Fibroblast of skin of scalp (primary cell): ENCODE measurements at regions not wholly inside any gene's neighbourhood (a gene's known extent, or its start where the extent isn't known, plus 50 kb on each side); places are given as distances from the start of the nearest gene placed in this dataset.
"Not testable (repeated sequence)": the region's sequence is repeated elsewhere in the genome, so short reads cannot be mapped to it uniquely, and the experiment has no call there.

ENCODE experiments used
- DNase-seq: peaks from one replicate; pipeline ENCODE4 v3.0.0-alpha.2; 2013

DNA sequence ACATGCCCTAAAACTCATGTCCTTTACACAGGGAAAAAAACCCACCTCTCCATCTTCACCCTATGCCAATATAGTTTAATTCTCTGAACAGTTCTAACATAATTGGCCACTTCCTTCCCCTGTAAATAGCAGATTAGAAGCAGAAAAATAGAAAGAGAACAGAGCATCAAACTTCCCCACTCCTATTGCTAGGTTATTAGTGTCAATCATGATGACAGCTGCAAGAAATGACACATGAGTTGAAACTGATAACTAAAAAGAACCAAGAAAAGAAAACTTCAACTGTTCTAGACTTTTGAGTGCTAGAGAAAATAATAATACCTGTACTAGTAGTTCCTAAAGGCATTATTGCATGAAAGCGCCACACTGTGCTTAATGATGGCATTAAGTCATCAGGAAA, 284.5 kb upstream of the TRPC5 start:
- no peak for DNase-seq

DNA sequence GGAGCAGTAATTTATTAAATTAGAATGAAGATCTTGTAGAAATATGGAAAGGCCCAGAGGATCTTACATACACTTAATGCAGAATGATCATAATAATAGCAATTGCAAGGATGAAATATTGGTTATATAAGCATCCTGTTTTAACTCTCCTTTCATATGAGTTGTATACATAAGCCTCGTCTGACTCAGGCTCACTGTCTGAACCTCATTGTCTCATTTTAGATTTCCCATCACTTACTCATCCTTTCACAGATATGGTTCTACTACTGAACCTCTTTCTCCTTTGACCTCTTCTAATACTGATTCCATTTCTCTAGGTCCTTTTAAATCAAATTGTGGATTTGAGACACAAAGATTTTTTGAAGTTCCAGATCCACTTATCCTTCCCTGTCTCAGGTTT, 277.3 kb upstream of the TRPC5 start:
- DNase-seq, result no peak

DNA sequence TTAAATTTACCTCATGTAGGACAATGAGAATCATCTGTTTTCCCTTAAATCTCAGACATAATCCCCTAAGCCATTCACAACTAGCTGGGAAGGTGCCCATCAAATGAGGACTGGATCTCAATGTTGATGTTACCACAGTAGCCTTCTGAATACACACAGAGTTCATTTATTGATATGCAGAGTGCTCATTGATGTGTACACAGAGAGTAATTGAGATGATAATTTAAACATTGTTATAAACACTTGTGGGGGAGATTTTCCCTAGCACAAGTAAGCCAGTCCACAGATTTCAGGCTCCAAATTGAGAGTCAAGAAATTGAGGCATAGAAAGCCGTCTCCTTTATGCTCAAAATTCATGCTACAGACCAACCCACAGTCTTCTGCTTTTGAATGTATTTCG, 273.4 kb upstream of the TRPC5 start:
- DNase-seq, result no peak

DNA sequence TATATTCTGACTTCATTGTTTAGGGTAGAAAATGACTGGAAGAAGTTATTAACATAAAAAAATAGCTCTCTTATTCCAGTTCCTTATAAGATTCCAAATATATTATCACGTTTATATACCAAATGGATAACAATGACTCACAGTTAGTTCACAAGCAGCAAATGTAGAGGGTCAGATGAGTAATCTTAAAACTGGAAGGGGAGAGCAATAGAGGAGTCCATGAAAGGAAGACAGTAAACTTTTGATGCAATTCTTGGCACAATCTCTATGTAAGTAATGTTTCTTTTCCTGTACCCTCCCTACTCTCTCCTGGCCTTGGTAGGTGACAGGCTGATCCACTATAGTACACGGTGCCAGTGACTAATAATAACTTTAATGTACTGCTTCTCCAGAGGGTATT, 259.0 kb upstream of the TRPC5 start:
- no peak for DNase-seq

DNA sequence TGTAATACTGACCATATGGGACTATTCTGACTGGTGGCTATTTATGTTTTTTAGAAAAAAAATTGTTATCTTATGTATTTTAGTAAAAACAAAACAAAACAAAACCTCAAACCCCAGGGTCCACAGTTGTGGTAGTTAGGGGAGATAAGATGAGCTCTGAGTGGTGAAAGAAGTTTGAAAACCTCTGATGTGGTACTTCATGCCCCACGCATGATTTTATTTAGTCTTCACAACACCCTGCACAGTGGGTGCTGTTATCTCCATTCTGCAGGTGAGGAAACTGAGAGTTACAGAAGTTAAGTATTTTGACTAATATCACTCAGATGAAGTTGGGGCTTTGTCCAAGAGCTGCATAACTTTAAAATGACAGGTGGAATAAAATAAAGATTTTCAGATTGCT, 230.6 kb upstream of the TRPC5 start:
- no peak for DNase-seq

DNA sequence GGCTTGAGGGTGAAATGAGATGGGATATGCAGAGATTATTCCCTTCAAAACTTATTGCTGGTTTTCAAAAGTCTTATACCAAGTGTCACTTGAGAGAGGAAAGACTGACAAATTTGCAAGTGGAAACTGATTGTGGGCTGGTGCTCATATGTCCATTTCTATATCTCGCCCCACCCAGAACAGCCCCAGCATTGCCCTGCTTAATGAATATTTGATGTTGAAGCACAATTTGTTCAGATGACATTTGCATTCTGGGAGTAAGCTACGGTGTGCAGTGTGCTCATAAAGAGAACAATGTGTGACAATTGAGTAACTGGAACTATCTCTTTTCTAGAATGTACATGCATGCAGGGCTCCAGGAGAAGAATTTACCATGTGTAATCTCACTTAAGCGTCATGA, 223.5 kb upstream of the TRPC5 start:
- no peak for DNase-seq

DNA sequence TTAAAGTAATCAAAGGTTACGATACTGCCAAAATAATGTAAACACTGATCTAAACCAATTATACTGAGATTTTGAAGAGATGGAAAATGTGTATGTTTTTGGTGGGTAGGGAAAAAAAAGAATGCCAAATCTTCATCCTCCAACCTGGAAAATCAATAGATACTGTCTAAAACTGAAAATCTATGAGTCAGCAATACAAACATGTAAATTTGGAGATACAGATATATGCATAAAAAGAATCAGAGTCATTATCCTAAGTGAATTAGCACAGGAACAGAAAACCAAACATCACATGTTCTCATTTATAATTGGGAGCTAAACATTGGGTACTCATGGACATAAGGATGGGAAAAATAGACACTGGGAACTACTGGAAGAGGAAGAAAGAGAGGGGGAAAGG, 197.4 kb upstream of the TRPC5 start:
- DNase-seq, result no peak

DNA sequence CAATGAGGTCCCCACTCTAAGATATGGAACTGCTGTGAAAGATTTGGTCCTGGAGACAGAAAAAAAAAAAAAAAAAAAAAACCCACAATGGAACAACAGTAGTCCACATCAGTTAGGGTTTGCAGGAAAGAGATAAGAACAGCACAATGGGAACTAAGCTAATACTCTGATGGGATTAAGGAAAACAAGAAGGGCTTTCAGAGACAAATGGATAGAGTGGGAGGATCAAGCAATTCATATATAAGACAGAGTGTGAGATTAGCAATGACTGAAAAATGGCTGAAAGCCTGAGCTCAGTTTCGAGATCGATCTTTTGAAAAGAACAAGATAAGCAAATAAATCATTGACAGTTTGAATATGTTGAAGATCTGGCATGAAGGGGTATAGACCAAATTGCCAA, 188.4 kb upstream of the TRPC5 start:
- DNase-seq, result no peak

DNA sequence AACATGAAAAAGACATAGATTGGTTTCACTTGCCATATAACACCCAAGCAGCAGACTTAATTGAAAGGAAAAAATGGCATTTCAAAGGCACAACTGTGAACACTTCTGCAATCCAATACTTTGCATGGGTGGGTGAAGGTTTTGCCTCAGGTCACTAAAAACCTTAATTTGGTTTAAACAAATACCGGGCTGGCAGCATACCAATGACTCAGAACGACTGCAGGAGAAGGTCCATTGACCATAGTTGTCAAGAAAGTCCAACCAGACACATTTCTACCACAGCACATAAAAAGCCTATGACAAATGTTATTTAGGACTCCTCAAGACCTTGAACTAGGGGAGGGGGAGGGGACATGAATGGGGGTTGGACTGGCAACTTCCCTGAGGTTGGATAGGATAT, 183.6 kb upstream of the TRPC5 start:
- no peak for DNase-seq

DNA sequence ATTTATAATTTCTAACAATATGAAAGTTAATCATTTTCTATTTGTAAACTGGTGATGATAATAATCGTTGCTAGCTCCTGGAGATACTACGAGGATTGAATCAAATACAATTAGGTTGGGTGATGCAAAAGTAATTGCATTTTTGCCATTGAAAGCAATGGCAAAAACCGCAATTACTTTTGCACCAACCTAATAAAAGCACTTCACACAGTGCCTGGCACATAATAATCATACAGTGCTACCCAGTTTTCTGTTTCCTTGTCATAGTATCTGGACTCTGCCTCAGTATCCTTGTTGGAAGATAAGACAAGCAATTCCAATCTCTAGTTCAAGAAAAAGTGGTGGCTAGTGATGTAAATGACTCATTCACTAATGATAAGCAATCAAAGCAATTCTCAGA, 176.8 kb upstream of the TRPC5 start:
- DNase-seq, result no peak

DNA sequence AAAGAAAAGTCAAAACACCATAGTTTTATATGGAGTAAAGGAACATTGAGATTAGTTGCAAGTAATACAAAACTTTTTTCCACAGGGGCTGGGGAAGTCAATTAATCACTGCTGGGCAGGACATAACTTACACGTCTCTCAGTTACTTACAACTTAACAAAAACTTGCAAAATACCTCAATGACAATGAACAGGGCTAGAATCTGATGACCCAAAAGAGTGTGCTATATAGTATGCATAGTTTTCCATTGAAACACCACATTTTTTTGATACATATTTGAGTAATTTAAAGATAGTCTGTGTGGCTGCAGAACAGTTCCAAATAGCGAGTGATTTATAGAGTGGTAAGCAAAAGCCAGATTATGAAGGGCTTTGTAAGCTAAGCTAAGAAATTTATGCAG, 172.3 kb upstream of the TRPC5 start:
- no peak for DNase-seq

DNA sequence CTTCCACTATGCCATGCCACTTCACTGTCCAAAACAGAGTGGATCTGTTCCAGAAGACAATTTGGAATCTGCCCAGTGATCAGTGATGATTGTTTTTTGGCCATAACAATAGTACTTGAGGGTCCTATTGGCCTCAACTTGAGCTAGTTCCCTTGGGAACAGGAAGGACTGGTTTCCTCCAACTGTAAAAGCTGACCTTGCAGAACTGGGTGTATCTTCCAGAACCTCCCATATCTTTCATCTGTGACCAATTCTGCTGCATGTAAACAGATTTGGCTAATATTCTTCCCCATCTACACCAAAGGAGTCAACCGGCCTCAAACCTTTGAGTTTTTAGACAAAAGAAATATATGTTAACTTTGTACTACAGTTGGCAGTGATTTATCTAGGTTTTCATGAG, 165.1 kb upstream of the TRPC5 start:
- DNase-seq, result no peak

DNA sequence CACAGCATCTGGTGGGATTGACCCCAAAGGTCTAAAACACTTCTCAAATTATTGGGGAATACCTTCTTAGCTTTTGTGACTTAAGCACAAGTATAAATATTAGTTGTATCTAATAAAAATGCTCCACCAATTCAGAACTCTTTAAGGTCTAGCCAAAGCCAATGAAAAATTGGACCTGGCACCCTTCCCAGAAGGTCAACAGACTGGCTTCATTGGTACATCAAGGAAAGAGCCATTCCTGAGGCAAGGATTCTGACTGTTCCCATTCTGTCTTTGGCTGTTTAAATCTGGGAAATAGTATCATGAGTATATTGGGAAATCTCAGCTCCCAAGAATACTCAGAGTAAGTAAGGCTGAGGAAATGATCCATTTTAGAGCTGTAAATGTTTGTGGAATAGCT, 153.0 kb upstream of the TRPC5 start:
- no peak for DNase-seq

DNA sequence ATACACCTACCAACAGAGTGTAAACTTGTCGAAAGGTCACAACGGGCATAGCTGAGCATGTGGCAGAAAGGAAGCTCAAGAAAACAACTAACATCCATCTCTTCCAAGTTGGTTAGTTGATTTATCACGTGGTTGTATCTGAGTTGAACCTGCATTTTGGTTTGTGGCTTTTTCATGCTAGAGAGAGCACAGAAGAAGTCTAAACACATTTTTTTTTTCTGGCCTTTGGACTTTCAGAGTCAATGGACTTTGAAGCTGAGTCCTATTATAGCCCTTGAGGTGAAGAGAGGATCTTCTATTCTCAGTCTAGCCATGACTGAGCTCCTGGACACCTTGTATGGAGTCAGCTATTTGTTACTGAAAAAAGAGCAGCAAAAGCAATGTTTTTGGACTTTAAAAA, 150.6 kb upstream of the TRPC5 start:
- no peak for DNase-seq

DNA sequence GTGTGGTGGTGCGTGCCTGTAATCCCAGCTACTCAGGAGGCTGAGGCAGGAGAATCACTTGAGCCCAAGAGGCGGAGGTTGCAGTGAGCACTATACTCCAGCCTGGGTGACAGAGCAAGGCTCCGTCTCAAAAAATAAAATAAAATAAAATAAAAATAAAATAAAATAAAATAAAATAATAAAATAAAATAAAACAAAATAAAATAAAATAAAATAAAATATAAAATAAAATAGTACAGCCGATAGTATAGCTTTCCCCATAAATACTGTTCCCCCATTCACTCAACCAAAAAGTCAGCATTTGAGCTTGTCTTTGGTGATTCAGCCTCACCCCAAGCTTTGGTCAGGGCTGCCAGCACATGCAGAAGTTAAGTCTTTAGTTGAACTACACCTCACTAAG, 144.2 kb upstream of the TRPC5 start:
- not testable (repeated sequence) for DNase-seq

DNA sequence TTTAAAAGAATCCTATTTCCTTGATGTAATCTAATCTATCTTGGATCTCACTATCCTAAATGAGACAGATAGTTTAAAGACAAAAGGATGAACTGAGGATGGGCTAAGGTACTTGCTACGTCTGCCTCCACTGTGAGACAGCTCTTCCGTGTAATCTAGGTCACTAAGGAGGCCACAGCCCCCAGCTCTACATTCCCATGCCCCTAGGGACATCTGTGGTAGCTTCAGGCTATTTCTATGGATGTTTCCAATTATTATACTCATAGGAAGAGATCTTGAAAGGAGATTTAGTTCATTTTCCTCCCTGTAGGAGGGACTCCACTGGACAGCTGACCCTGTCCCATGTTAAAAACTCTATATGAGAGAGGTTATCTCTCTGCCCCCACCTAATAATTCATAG, 140.8 kb upstream of the TRPC5 start:
- no peak for DNase-seq

DNA sequence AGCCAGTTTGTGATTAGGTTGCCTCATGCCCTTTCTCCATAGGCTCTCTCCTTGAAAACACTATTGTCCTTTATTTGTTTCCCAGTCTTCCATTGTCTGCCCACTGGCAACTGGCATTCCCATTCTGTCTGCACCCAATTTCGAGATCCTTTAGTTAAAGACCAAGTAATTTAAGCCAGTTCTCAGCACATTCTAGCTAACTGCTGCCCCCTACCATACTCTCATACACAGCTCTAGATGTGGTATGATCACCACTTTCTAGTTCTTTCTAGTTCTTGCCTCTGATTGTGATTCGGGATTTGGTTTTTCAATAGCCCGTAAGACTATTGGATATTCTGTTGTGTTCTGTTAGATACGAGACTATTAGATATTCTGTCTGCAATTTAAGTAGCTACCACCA, 135.8 kb upstream of the TRPC5 start:
- no peak for DNase-seq

DNA sequence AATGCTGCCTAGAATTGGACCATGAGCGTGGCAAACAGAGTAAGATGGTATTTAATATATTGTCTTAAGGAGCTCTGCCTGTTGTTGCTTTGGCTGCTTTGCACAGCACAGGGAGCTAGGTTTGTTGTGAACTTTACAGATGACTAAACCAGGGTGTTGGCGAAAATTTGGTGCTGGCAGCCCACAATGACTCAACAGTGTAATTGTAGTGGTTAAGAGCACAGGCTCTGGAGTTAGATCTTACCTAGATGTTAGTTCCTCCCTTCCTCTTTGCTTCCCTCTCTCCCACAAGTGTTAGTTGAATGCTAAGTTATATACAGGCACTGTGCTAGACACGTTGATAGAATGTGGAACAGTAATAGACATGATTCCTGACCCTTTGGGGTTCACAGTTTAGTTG, 128.9 kb upstream of the TRPC5 start:
- no peak for DNase-seq

DNA sequence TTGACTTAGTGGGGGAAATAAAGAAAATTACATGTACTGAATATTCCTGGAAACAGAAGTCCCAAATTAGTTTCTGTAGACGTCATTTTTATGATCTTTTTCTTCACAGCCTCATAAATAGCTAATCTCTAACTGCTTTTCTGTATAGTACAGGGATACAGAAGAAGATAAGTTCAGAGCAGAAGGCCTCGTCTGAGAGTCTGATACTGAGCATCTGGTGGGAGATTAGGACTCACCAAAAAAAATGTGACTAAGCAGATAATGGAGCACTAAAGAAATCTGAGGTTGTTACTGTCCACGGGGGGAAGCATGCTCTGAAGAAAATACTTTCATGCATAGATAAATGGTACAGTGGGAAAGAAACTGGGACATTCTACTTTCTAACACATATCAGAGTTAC, 115.3 kb upstream of the TRPC5 start:
- DNase-seq, result no peak

DNA sequence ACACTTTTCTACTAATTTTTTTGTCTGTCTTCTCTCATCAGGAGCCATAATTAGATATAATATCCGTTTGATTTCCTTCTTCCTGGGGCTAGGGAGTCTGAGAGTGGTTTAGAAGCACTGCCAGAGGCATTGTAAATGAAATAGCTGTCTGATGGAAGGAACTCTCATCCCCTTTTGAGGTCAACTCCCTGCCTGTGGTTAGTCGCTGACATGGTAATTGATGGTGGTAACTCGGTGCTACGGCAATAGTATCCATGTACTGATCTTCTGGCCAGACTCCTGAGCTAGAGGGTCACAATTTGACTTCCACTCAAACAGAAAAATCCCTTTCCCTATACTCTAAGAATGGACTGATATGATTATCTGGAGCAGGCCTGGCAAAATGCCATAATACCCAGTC, 108.1 kb upstream of the TRPC5 start:
- DNase-seq, result no peak

DNA sequence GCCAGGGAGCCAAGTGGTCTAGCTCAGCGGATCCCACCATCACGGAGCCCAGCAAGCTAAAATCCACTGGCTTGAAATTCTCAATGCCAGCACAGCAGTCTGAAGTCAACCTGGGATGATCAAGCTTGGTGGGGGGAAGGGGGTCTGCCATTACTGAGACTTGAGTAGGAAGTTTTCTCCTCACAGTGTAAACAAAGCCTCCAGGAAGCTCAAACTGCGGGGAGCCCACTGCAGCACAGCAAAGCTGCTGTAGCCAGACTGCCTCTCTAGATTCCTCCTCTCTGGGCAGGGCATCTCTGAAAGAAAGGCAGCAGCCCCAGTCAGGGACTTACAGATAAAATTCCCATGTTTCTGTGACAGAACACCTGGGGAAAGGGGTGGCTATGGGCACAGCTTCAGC, 98.8 kb upstream of the TRPC5 start:
- DNase-seq, result not testable (repeated sequence)

DNA sequence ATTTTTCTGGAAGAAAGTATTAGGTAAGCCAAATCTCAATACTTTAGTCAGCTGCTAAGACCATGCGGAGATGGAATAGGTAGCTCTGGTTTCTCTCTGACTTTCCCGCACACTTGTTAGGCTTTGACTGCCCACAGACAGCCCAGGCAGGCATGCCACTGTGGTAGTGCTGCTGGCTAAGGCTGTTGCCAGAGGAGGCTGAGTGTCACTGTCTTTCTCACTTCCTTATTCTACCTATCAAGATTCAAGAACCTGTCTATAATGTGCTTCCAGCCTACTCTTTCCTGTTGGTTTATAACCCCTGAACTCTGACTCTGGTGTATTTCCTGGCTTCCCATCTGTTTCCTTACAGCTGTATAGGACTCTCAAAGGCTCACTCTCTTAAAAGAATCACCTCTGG, 81.8 kb upstream of the TRPC5 start:
- DNase-seq, result no peak

DNA sequence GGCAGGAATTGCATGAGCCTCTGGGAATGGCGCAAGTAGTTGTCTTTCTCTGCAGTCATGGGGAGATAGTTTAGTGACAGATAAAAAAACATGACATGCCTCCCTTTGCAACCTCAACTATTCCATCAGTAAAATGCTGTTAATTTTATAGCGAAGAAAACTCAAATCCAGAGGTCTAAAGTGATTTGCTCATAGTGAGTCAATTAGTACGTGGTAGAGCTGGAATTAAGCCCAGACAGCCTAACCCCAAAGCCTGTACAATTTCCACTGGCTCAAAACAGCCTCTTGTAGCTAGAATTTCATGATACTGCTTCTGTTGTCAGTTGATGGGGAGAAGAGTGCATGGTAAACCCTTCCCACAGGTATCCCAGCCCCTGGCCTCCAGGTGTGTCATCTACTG, 81.3 kb upstream of the TRPC5 start:
- DNase-seq, result no peak

DNA sequence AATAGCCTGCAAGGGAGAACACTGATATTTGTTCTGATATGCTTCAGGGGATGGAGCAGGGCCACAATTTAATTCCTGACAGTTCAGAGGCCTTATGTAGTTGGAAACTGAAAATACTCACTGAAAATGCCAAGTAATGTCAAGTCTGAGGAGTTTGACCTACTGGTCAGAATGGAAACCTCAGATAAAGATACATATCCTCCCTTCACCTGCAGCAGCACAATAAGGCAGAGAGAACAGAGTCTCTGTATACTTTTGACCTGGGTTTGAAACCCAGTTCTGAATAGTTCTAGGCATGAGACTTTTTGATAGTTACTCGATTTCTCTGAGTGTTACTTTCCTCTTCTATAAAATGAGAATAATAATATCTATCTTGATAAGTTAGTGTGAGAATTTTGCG, 65.8 kb upstream of the TRPC5 start:
- no peak for DNase-seq

DNA sequence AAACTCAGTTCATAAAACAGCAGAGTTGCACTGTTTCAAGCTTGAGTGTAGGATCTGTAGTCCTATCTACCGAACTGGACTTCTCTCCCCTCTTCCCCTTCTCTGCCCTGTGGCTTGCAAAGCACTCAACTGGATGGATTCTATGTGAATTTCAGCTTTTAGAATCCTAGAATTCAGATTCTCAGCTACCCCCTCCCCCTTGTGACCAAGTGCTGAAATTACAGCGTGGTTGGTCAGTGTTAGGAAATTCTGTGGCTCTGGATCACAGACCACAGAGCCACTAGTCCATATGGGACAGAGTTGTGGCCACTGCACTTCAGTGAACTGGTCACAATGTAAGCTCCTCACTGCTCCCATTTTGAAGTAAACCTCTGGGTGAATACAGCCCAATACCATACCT, 64.6 kb upstream of the TRPC5 start:
- DNase-seq, result peak; percentile 0

DNA sequence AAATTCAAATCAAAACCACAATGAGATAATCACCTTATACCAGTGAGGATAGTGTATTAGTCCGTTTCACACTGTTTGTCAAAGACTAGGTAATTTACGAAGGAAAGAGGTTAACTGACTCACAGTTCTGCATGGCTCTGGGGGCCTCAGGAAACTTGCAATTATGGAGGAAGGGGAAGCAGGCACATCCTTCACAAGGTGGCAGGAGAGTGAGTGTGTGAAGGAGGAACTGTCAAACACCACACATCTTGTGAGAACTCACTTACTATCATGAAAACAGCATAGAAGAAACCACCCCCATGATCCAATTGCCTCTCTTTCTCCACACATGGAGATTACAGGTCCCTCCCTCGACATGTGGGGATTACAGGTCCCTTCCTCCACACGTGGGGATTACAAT, 54.7 kb upstream of the TRPC5 start:
- no peak for DNase-seq
